DND-41 (cell line): ENCODE measurements at regions not wholly inside any gene's neighbourhood (a gene's known extent, or its start where the extent isn't known, plus 50 kb on each side); places are given as distances from the start of the nearest gene placed in this dataset.
A peak's percentile ranks its signal among the peaks of the same experiment; 100 is the strongest.

Experiments
- ATAC-seq: fragments of 200-7000 bp; cut with Tn5 transposase; 3 replicates; pipeline ENCODE4 v1.9.1; 2021; ENCODE audit warnings: low read depth; ENCODE audit not compliant: insufficient read depth
- DNase-seq: peaks from one replicate; pipeline ENCODE4 v3.0.0-alpha.2; 2020
- H2AFZ ChIP-seq: 2 replicates; pipeline ENCODE4 v1.6.0; 2012; ENCODE audit warnings: low read depth, low read length
- H3K27ac ChIP-seq: 2 replicates; pipeline ENCODE4 v1.5.1; 2012; ENCODE audit warnings: low read length, inconsistent platforms
- H3K27me3 ChIP-seq: fragments of 200-600 bp; sonication (generic); 2 replicates; pipeline ENCODE4 v1.6.0; 2012; ENCODE audit warnings: low read length, mild to moderate bottlenecking, inconsistent platforms; ENCODE audit not compliant: insufficient read depth, poor library complexity
- H3K36me3 ChIP-seq: 2 replicates; pipeline ENCODE4 v1.5.1; 2012; ENCODE audit warnings: low read length, inconsistent platforms; ENCODE audit not compliant: insufficient read depth
- H3K4me1 ChIP-seq: 2 replicates; pipeline ENCODE4 v1.5.1; 2012; ENCODE audit warnings: mild to moderate bottlenecking, low read length; ENCODE audit not compliant: insufficient read depth
- H3K4me2 ChIP-seq: 2 replicates; pipeline ENCODE4 v1.6.0; 2012; ENCODE audit warnings: mild to moderate bottlenecking, moderate library complexity, low read length, inconsistent platforms; ENCODE audit not compliant: insufficient read depth
- H3K4me3 ChIP-seq, 2 experiments: fragments of 200-600 bp in 1 of 2; shearing (Covaris generic) in 1 of 2; 2 replicates each; pipeline ENCODE4 v1.5.1; 2012 to 2016; ENCODE audit warnings: inconsistent platforms in 2 of 2, low read length in 2 of 2, mild to moderate bottlenecking in 2 of 2, low read depth in 1 of 2, moderate library complexity in 1 of 2
- H3K79me2 ChIP-seq: 2 replicates; pipeline ENCODE4 v1.6.0; 2012; ENCODE audit warnings: low read length, inconsistent platforms; ENCODE audit not compliant: insufficient read depth
- H3K9ac ChIP-seq: 2 replicates; pipeline ENCODE4 v1.6.0; 2012; ENCODE audit warnings: low read depth, mild to moderate bottlenecking, inconsistent platforms, low read length, moderate library complexity
- H3K9me3 ChIP-seq: 2 replicates; pipeline ENCODE4 v1.5.1; 2012; ENCODE audit warnings: low read length, moderate library complexity, mild to moderate bottlenecking, inconsistent platforms; ENCODE audit not compliant: insufficient read depth, severe bottlenecking
- H4K20me1 ChIP-seq: 2 replicates; pipeline ENCODE4 v1.6.0; 2012; ENCODE audit warnings: low read length; ENCODE audit not compliant: insufficient read depth
- EZH2 ChIP-seq: IDR thresholded peaks from 3 replicates; pipeline ENCODE4 v1.6.1; 2012; ENCODE audit warnings: borderline replicate concordance, low read depth, mild to moderate bottlenecking, moderate library complexity, low read length, inconsistent platforms; ENCODE audit not compliant: severe bottlenecking
- TF ChIP-seq, protein P1 (sequence below): IDR thresholded peaks from 2 replicates; pipeline ENCODE4 v1.5.1; 2012; ENCODE audit warnings: borderline replicate concordance, low read length, moderate library complexity, mild to moderate bottlenecking; ENCODE audit not compliant: poor library complexity, severe bottlenecking; ENCODE audit errors: extremely low read depth

DNA sequence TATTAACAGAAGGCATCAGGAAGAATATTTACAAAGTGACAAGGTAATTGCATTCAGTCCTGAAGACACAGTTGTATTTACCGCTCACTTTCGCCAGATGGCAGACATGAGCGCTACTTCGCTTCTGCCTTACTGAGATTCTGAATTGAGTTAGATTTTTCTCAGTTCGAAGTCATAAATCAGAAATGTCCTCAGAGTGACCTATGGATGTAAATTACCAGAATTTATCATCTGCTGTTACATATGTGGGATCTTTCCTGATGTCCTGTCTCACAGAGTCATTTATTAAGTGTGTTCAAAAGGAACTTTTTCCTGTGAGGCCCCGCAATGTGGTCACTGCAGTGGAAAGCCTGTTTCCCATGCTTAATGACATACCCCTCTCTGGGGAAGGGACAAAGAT is 97.3 kb upstream of the DCLK2 start:
- no peak overlapping the region for H2AFZ ChIP-seq

DNA sequence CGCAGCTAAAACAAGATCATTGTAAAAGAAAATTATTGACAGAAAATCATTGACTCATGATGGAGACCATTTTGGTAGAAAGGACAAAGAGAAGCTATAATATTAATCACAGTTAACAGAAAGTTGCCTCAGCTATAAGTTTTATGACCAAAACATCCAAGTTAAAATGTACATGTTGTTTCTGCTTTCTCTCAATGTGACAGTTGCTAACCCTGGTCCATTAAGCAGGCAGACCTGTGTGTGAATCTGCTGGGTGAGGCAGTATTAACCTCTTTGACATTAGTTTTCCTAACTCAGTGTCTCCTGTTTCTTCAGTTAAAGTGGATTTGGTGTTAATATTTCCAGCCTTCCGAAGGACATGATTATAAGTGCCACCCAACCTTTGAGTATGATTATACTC is 94.8 kb upstream of the DCLK2 start:
- ATAC-seq: no peak
- Histone ChIP-seq H2AFZ (no peak overlapping the region), H3K27ac (no peak overlapping the region), H3K9ac (no peak overlapping the region), H3K4me3 (no peak overlapping the region), H4K20me1 (no peaks in the 10 kb centered on the region), H3K4me2 (no peak overlapping the region), H3K4me1 (no peaks in the 10 kb centered on the region), H3K36me3 (no peaks in the 10 kb centered on the region), H3K79me2 (no peaks in the 10 kb centered on the region), H3K9me3 (no peaks in the 10 kb centered on the region), H3K27me3 (no peaks in the 10 kb centered on the region)
- DNase-seq: no peak
- TF ChIP-seq EZH2: no peak
- TF ChIP-seq, protein P1, sequence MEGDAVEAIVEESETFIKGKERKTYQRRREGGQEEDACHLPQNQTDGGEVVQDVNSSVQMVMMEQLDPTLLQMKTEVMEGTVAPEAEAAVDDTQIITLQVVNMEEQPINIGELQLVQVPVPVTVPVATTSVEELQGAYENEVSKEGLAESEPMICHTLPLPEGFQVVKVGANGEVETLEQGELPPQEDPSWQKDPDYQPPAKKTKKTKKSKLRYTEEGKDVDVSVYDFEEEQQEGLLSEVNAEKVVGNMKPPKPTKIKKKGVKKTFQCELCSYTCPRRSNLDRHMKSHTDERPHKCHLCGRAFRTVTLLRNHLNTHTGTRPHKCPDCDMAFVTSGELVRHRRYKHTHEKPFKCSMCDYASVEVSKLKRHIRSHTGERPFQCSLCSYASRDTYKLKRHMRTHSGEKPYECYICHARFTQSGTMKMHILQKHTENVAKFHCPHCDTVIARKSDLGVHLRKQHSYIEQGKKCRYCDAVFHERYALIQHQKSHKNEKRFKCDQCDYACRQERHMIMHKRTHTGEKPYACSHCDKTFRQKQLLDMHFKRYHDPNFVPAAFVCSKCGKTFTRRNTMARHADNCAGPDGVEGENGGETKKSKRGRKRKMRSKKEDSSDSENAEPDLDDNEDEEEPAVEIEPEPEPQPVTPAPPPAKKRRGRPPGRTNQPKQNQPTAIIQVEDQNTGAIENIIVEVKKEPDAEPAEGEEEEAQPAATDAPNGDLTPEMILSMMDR: no peak

More for the DNA sequence above, 97.3 kb upstream of the DCLK2 start:
- Histone ChIP-seq H3K4me3 (no peak overlapping the region), H3K4me2 (no peak overlapping the region), H4K20me1 (no peaks in the 10 kb centered on the region), H3K9ac (no peak overlapping the region), H3K4me1 (no peaks in the 10 kb centered on the region), H3K27ac (no peak overlapping the region), H3K36me3 (no peaks in the 10 kb centered on the region), H3K27me3 (no peaks in the 10 kb centered on the region), H3K9me3 (no peaks in the 10 kb centered on the region), H3K79me2 (no peaks in the 10 kb centered on the region)
- DNase-seq: peak; percentile 46
- peak; percentile 74; the same call in 2 of the 3 replicates for ATAC-seq
- no peak for TF ChIP-seq EZH2
- TF ChIP-seq, protein P1: peak; percentile 83

DNA sequence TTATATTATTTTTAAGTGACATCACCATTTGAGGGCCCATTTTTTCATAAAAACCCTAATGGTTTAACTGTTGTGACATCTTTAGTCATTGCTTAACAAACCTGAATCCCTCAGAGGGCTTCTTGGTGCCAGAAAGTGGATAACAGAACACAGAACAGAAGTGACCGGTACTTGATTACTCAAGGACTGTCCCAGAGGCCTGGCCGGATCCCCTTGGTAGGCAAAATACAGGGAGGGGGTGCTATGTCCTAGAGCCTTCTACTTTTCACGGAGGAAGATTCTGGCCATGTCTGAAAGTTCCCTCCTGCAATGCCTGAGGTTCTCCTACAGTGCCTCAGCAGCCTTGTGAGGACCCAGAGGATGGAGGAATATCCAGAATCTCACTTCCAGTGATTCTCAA is 94.3 kb upstream of the DCLK2 start:
- Histone ChIP-seq H3K27ac (no peak overlapping the region), H4K20me1 (no peaks in the 10 kb centered on the region), H3K79me2 (no peaks in the 10 kb centered on the region), H3K4me3 (no peak overlapping the region), H3K9me3 (no peaks in the 10 kb centered on the region), H3K36me3 (no peaks in the 10 kb centered on the region), H3K9ac (no peak overlapping the region), H3K4me1 (no peaks in the 10 kb centered on the region), H3K27me3 (no peaks in the 10 kb centered on the region), H3K4me2 (no peak overlapping the region), H2AFZ (no peak overlapping the region)
- DNase-seq (no peak), ATAC-seq (no peak)
- no peak for TF ChIP-seq EZH2
- TF ChIP-seq, protein P1: no peak

DNA sequence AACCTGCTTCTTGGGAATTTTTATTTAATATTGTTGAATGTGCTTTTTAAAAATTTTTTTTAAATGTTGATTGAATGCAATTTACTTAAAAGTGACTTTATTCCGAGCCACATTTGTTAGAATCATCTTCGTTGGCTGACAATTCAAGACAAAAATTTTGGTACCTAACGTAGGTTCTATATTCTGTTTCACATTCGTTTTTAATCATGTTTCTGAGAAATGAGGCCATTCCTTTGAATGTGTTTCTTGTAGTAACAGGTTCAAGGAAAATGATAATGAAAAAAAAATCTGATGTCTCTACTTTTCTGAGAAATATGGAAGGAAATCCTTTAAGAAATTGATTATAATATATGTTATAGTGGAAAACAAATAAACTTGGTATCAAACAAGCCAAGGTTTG is 92.3 kb upstream of the DCLK2 start:
- DNase-seq: no peak
- TF ChIP-seq EZH2: no peak
- TF ChIP-seq, protein P1: no peak
- H4K20me1 ChIP-seq: no peaks in the 10 kb centered on the region
- H3K27ac ChIP-seq: no peak overlapping the region
- no peak overlapping the region for H3K4me2 ChIP-seq
- H3K36me3 ChIP-seq: no peaks in the 10 kb centered on the region
- no peak overlapping the region for H3K4me3 ChIP-seq
- H3K9ac ChIP-seq: no peak overlapping the region
- H3K4me1 ChIP-seq: no peaks in the 10 kb centered on the region
- no peaks in the 10 kb centered on the region for H3K79me2 ChIP-seq
- no peak overlapping the region for H2AFZ ChIP-seq
- H3K27me3 ChIP-seq: no peaks in the 10 kb centered on the region
- no peak for ATAC-seq
- H3K9me3 ChIP-seq: no peaks in the 10 kb centered on the region
